ENCODE measurements at regions not wholly inside any gene's neighbourhood (a gene's known extent, or its start where the extent isn't known, plus 50 kb on each side); places are given as distances from the start of the nearest gene placed in this dataset.

DNA sequence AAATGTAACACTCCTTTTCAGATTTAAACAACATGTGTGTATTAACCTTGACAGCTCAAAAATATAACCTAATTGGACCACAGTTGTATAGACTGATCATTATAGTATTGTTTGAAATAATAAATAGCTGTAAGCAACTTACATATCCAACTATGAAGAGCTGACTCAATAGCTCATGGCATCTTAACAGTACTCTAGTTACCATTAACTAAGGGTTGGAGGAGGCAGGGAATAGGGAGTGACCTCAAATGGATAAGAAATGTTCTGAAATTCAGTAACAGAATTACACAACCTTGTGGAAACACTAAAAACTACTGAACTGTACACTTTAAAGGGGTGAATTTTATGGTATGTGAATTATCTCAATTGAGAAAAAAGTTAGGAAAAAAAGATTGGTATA is 136.5 kb upstream of the CPEB2 start:
- H3K27me3 ChIP-seq (ENCODE audit: low read length), result no peaks in the 10 kb centered on the region
- no peak overlapping the region for H2AFZ ChIP-seq (ENCODE audit: low read length)
- POLR2A ChIA-PET (ENCODE audit: unreplicated experiment), result no interaction called here
- H3K27ac ChIP-seq (ENCODE audit: low read length), result no peak overlapping the region
- no peak overlapping the region for H3K4me2 ChIP-seq (ENCODE audit: low read length)
- ATAC-seq, result no peak
- H3K36me3 ChIP-seq (ENCODE audit: low read depth, low read length), result no peaks in the 10 kb centered on the region
- TF ChIP-seq EZH2 (IDR thresholded peaks at IDR 0.05; ENCODE audit: low read length, unreplicated experiment), result no peak
- TF ChIP-seq, protein P1, sequence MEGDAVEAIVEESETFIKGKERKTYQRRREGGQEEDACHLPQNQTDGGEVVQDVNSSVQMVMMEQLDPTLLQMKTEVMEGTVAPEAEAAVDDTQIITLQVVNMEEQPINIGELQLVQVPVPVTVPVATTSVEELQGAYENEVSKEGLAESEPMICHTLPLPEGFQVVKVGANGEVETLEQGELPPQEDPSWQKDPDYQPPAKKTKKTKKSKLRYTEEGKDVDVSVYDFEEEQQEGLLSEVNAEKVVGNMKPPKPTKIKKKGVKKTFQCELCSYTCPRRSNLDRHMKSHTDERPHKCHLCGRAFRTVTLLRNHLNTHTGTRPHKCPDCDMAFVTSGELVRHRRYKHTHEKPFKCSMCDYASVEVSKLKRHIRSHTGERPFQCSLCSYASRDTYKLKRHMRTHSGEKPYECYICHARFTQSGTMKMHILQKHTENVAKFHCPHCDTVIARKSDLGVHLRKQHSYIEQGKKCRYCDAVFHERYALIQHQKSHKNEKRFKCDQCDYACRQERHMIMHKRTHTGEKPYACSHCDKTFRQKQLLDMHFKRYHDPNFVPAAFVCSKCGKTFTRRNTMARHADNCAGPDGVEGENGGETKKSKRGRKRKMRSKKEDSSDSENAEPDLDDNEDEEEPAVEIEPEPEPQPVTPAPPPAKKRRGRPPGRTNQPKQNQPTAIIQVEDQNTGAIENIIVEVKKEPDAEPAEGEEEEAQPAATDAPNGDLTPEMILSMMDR (conservative IDR thresholded peaks at IDR 0.05; ENCODE audit: low read depth, low read length), result no peak
- TF ChIP-seq EZH2phosphoT487 (IDR thresholded peaks at IDR 0.05; ENCODE audit: borderline replicate concordance, low read length), result no peak
- H4K20me1 ChIP-seq (ENCODE audit: low read length), result no peaks in the 10 kb centered on the region
- no TSS peak for BruUV-seq (replicated peaks)
- intact Hi-C loops (cut with micrococcal nuclease), result no loop called here
- no peak overlapping the region for H3K4me3 ChIP-seq (ENCODE audit: low read length)
- no peak overlapping the region for H3K9ac ChIP-seq (ENCODE audit: low read length)
- H3K4me1 ChIP-seq (ENCODE audit: insufficient read depth, low read length), result peaks cover 1% of the 10 kb centered on the region
- no peaks in the 10 kb centered on the region for H3K9me3 ChIP-seq (ENCODE audit: low read length)
- DNase-seq, result no peak
- H3K79me2 ChIP-seq (ENCODE audit: low read length), result no peaks in the 10 kb centered on the region
- CTCF ChIA-PET, result no interaction called here
- no peaks in the 10 kb centered on the region for H3F3A ChIP-seq (ENCODE audit: low read length, unreplicated experiment)
- no peaks in the 10 kb centered on the region for H3K9me2 ChIP-seq (replicated peaks; ENCODE audit: low read length)

DNA sequence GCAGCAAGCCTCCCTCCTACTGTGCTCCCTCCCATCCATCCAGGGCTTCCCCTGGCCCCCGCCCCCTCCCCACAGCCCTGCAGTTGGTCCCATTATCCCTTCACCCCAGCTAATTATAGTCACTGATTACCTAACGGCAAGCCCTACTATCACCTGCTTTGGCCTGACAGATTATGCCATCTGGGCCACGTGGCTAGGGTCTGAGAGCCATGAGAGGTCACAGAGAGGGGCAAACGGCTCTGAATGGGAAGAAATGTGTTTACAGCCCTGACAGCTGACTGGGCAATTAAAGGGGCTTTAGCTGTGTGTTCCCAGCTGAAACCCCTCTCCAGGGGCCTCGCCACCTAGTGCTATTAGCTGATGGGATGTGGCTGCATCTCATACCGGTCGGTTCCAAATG is 134.4 kb upstream of the CPEB2 start:
- Histone ChIP-seq H3K4me1 (ENCODE audit: insufficient read depth, low read length) (peaks cover 18% of the 10 kb centered on the region), H3K4me2 (ENCODE audit: low read length) (no peak overlapping the region), H4K20me1 (ENCODE audit: low read length) (no peaks in the 10 kb centered on the region), H3K9me3 (ENCODE audit: low read length) (no peaks in the 10 kb centered on the region), H3K27me3 (ENCODE audit: low read length) (no peaks in the 10 kb centered on the region), H3K4me3 (ENCODE audit: low read length) (no peak overlapping the region), H3K9ac (ENCODE audit: low read length) (no peak overlapping the region), H3K9me2 (replicated peaks; ENCODE audit: low read length) (no peaks in the 10 kb centered on the region), H3K79me2 (ENCODE audit: low read length) (no peaks in the 10 kb centered on the region), H2AFZ (ENCODE audit: low read length) (no peak overlapping the region), H3K27ac (ENCODE audit: low read length) (no peak overlapping the region), H3K36me3 (ENCODE audit: low read depth, low read length) (no peaks in the 10 kb centered on the region), H3F3A (ENCODE audit: low read length, unreplicated experiment) (no peaks in the 10 kb centered on the region)
- TF ChIP-seq EZH2phosphoT487 (IDR thresholded peaks at IDR 0.05; ENCODE audit: borderline replicate concordance, low read length) (no peak), EZH2 (IDR thresholded peaks at IDR 0.05; ENCODE audit: low read length, unreplicated experiment) (no peak)
- TF ChIP-seq, protein P1 (conservative IDR thresholded peaks at IDR 0.05; ENCODE audit: low read depth, low read length), result no peak
- ChIA-PET POLR2A (ENCODE audit: unreplicated experiment) (no interaction called here), CTCF (no interaction called here)
- intact Hi-C loops (cut with micrococcal nuclease), result no loop called here
- no peak for DNase-seq
- BruUV-seq (replicated peaks), result no TSS peak
- no peak for ATAC-seq

DNA sequence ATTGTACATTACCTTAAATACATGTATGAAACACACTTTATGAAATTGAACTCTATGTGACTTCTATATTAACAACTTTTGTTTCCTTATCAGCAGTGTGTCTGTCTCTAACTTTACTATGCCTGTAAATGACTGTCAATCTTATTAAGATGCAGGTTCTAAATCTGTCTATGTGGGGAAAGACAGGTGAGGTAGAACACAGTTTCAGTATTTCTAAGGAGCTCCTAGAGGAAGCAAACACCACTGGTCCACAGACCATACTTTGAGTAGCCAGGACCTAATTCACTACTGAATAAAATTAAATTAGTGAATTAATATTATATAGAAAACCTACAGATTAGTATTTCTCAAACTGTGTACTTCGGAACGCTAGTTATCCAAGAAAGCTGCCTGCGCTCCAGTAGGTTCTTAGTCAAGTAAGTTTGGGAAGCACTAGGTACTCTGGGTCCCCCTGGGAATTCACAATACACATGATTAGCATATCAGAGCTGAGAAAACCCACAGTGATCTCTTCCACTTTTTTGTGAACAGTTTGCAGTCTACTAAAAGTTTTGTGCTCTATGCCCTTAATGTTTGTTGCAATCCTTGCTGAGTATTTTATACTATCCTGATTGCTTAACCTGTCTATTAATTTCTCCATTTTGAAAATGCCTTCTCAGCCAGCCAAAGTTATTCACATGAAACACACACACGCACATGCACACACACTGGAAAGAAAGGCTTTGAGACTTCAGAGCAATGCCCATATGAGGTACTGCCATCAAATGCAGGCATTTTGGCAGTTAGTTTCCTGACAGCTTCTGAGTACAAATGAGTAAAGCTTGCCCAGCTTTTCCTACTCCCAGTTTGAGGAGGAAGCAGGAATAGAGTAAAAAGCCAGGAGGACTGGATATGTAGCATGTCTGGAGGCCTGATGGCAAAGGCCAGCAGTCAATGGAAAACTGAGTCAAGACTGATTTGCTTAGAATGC is 133.6 kb upstream of the CPEB2 start:
- H3K79me2 ChIP-seq (ENCODE audit: low read length), result no peaks in the 10 kb centered on the region
- H2AFZ ChIP-seq (ENCODE audit: low read length), result no peak overlapping the region
- H3K36me3 ChIP-seq (ENCODE audit: low read depth, low read length), result no peaks in the 10 kb centered on the region
- H3K27me3 ChIP-seq (ENCODE audit: low read length), result no peaks in the 10 kb centered on the region
- ChIA-PET CTCF (no interaction called here), POLR2A (ENCODE audit: unreplicated experiment) (no interaction called here)
- H3K4me1 ChIP-seq (ENCODE audit: insufficient read depth, low read length), result peaks cover 18% of the 10 kb centered on the region
- no peak overlapping the region for H3K27ac ChIP-seq (ENCODE audit: low read length)
- H3F3A ChIP-seq (ENCODE audit: low read length, unreplicated experiment), result no peaks in the 10 kb centered on the region
- intact Hi-C loops (cut with micrococcal nuclease), result no loop called here
- ATAC-seq (no peak), DNase-seq (no peak)
- BruUV-seq (replicated peaks), result no TSS peak
- H3K4me2 ChIP-seq (ENCODE audit: low read length), result no peak overlapping the region
- TF ChIP-seq, protein P1 (conservative IDR thresholded peaks at IDR 0.05; ENCODE audit: low read depth, low read length), result no peak
- TF ChIP-seq EZH2phosphoT487 (IDR thresholded peaks at IDR 0.05; ENCODE audit: borderline replicate concordance, low read length) (no peak), EZH2 (IDR thresholded peaks at IDR 0.05; ENCODE audit: low read length, unreplicated experiment) (no peak)
- no peaks in the 10 kb centered on the region for H4K20me1 ChIP-seq (ENCODE audit: low read length)
- no peak overlapping the region for H3K9ac ChIP-seq (ENCODE audit: low read length)
- no peaks in the 10 kb centered on the region for H3K9me2 ChIP-seq (replicated peaks; ENCODE audit: low read length)
- no peak overlapping the region for H3K4me3 ChIP-seq (ENCODE audit: low read length)
- H3K9me3 ChIP-seq (ENCODE audit: low read length), result no peaks in the 10 kb centered on the region
